AG10803 (cell line): ENCODE measurements at regions not wholly inside any gene's neighbourhood (a gene's known extent, or its start where the extent isn't known, plus 50 kb on each side); places are given as distances from the start of the nearest gene placed in this dataset.

Experiments
- DNase-seq: peaks from one replicate; pipeline ENCODE4 v3.0.0; 2010; ENCODE audit warnings: low read depth
- H3K4me3 ChIP-seq: 2 replicates; pipeline ENCODE4 v1.5.1; 2011; ENCODE audit warnings: mild to moderate bottlenecking, low read length, control low read depth
- CTCF ChIP-seq: conservative IDR thresholded peaks from 2 replicates; pipeline ENCODE4 v1.5.1; 2011; ENCODE audit warnings: mild to moderate bottlenecking, low read length, control low read depth, inconsistent platforms

- no peak for TF ChIP-seq CTCF
- H3K4me3 ChIP-seq = no peak overlapping the region
- no peak for DNase-seq
Measured at GRCh38 chr12:31843398-31844095, 114.7 kb upstream of the AMN1 start.

- no peak for DNase-seq
- no peak overlapping the region for H3K4me3 ChIP-seq
- TF ChIP-seq CTCF = no peak
Measured at GRCh38 chr12:31837913-31838312, 109.1 kb upstream of the AMN1 start.

GRCh38 chr12:31835276-31835882 is 106.6 kb upstream of the AMN1 start:
- TF ChIP-seq CTCF = no peak
- no peak overlapping the region for H3K4me3 ChIP-seq
- no peak for DNase-seq

- no peak for DNase-seq
- no peak for TF ChIP-seq CTCF
- H3K4me3 ChIP-seq = no peak overlapping the region
Measured at GRCh38 chr12:31834150-31834549, 105.3 kb upstream of the AMN1 start.

- TF ChIP-seq CTCF = no peak
- H3K4me3 ChIP-seq = no peak overlapping the region
- DNase-seq = no peak
Measured at GRCh38 chr12:31832740-31833729, 104.2 kb upstream of the AMN1 start.

- DNase-seq = no peak
- no peak for TF ChIP-seq CTCF
- H3K4me3 ChIP-seq = no peak overlapping the region
Measured at GRCh38 chr12:31828071-31828470, 99.2 kb upstream of the AMN1 start.
